GM19468 (cell line): ENCODE measurements at regions not wholly inside any gene's neighbourhood (a gene's known extent, or its start where the extent isn't known, plus 50 kb on each side); places are given as distances from the start of the nearest gene placed in this dataset.

Source experiments
- ATAC-seq: cut with Tn5 transposase; IDR thresholded peaks from one replicate; pipeline ENCODE4 v1.9.1; 2021; ENCODE audit warnings: mild to moderate bottlenecking, moderate library complexity, moderate number of reproducible peaks; ENCODE audit not compliant: unreplicated experiment; ENCODE audit errors: extremely low read depth

DNA sequence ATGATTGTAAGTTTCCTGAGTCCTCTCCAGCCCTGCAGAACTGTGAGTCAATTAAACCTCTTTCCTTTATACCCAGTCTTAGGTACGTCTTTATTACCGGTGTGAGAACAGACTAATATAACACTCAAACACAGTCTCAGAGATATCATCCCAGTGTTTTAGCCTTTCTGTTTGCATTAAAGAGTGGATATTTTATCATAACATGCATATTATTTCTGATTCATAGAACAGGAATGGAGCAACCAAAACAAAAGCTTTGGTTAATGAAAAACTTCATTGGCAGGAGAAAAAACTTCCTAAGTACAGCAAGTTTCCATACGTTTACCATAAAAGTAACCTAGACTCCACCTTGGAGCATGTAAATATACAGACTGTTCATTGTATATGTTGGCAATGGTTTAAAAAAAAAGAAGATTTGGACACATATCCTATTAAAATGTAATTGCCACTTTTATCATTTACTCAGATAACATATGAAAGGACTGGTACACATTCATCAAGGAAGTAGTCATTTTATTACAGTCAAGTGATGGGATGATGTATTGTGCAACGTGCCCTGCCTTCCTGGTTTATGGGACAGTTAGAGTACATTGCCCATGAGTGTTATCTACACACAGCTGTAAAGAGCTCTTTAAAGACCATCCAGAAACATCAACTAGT is 144.8 kb downstream of the ETS2 start:
- no peak for ATAC-seq

- no peak for ATAC-seq
These were observed 143.3 kb downstream of the ETS2 start for GRCh38 chr21:38949070-38949380.

DNA sequence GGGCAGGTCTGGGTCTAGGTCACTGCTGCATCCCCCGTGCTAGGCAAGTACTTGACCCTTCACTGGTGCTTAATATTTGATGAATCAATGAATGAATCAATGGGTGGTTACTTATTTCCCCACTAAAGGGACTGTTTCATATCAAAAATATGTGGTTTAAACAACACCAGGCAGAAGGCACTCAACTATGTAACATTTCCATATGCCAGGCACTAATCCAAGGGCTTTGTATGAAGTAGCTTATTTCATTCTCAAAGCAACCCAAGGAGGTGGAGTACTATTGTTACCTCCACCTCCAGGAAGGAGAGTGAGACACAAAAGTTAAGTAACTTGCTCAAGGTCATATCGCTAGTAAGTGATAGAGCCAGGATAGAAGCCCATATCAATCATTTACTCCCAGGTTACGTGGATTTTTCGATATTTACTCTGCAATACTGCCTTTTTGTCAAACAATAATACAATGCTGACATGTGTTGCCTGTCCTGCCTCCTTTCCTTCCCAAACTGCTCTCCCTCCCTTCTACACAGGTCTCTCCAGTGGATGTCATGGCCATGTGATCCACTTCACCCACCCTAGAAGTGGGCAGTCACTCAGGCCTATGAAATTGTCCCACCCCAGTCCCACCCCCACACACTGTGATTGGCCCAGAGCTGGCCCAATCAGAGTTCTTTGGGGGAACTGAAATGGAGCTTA is 142.8 kb downstream of the ETS2 start:
- ATAC-seq = no peak

GRCh38 chr21:38945545-38946245 is 140.0 kb downstream of the ETS2 start:
- no peak for ATAC-seq

GRCh38 chr21:38944903-38945302 is 139.2 kb downstream of the ETS2 start:
- ATAC-seq = no peak

- no peak for ATAC-seq
These were observed 138.7 kb downstream of the ETS2 start for GRCh38 chr21:38944402-38944801.

- no peak for ATAC-seq
These were observed 137.1 kb downstream of the ETS2 start for GRCh38 chr21:38942748-38943211.

- no peak for ATAC-seq
These were observed 133.0 kb downstream of the ETS2 start for GRCh38 chr21:38938769-38939168.

DNA sequence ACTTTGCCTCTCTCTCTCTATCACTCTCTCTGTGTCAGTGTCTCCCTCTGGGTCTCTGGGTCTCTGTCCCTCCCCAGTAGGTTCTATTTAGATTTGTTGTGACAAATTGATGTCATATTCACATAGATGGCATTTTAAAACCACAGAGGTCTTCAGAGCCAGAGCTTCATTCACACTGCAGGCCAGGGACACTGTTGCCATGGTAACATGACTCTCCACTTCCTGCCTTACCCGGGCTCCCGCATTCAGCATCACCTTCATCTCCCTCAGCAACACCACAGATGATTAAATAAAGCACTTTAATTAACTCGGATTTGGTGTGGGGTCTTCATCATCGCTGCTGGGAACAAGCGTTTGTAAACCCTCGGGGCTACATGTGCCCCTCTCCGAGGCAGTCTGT is 132.6 kb downstream of the ETS2 start:
- no peak for ATAC-seq

DNA sequence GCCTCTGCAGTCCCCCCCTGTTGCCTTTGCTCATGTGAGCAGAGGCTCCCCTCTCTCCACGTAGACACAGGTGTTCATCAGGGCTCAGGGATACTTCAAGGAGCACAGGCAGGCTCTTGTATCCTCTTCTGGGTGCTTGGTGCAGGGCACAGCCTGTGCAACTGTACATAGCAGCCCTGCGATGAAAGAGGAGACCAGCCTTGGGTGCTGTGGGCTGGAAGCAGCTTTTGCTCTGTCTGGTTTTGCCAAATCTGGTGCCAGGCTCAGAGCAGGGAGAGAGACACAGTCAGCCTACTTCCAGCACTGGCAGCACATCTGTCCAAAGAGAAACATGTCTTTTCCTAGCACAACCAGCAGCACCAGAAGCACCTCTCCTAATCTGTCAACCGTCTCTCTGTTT is 132.1 kb downstream of the ETS2 start:
- ATAC-seq = no peak

- no peak for ATAC-seq
These were observed 131.6 kb downstream of the ETS2 start for GRCh38 chr21:38937286-38937790.

GRCh38 chr21:38936240-38936639 is 130.5 kb downstream of the ETS2 start:
- no peak for ATAC-seq

DNA sequence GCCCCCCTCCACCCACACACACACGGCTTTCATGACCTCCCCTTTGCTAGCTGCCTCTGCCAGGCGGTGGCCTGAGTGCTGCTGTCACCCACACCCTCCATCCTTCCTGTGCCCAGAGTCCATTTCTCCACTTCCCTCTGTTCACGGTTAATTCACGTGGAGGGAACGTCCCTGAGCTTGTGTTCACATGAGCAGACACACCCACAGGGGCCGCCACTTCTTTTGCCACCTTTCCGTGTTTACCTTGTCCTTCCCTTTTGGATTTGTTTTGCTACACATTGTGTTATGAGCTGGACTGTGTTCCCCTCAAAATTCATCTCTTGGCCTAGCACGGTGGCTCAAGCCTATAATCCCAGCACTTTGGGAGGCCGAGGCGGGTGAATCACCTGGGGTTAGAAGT is 128.0 kb downstream of the ETS2 start:
- no peak for ATAC-seq

DNA sequence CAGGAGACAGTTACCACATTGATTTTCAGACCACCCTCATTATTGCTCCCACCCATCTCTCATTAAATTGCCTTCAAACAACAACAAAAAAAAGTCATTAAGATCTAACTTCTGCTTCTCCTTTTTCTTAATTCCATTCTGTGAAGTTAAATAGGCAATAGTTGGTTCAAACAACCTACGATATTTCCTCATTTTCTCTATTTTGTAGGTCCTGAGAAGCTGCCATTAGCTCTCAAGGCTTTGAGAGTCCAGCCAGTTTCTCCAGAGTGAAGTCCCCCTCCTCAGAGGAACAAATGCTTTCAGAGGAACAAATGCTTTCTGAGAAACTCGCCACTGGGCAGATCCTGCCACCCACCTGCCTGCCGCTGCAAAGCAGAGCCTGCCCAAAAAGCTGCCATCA is 125.6 kb downstream of the ETS2 start:
- no peak for ATAC-seq

- no peak for ATAC-seq
These were observed 125.1 kb downstream of the ETS2 start for GRCh38 chr21:38930853-38931252.

DNA sequence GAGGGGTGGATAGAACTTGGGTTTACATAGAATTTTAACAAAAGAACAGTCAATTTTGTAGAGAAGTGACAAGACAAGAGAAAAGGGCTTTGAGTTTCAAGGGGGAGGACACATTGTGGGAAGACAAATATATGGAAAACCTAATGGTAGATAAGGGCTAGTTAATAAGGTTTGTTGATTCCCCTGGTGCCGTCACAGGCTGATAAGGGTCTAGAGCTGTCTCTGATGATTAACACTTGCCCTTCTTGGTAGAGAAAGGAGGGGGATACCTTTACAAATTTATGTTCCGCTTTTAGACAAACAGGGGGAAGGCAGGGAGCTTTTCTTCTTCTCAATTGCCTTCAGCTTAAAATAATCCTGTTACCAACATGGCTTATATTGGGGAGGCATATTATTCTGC is 124.3 kb downstream of the ETS2 start:
- no peak for ATAC-seq

DNA sequence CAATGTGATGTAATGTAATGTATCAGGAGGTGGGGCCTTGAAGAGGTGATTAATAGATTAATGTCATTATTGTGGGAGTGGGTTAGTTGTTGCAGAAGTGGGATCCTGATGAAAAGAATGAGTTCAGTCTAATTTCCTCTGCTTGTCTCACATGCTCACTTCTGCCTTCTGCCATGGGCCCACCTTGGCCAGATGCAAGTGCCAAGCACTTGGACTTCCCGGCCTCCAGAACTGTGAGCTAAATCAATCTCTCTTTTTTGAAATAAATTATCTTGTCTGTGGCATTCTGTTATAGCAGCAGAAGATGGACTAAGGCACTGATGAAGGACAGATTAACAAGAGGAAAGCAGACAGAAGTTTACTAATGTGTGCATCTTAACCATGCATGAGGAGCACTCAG is 123.9 kb downstream of the ETS2 start:
- ATAC-seq = no peak

DNA sequence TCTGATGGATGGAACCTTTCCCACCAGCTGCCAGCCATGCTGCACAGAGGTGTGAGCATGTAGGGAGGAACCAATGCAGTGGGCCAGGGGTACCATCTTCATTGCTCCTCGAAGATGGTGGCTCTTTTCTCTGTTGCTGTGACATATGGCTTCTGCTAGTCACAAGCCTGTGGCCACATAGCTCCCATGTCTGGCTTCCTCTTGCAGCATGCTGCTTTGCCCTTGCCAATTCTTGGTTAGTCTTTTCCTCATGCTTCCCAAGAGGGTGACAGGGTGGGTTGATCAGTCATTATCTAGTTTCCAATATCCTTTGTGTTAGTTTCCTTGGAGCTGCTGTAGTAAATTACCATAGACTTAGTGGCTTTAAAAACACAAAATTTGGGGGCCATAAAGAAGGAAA is 123.4 kb downstream of the ETS2 start:
- no peak for ATAC-seq

DNA sequence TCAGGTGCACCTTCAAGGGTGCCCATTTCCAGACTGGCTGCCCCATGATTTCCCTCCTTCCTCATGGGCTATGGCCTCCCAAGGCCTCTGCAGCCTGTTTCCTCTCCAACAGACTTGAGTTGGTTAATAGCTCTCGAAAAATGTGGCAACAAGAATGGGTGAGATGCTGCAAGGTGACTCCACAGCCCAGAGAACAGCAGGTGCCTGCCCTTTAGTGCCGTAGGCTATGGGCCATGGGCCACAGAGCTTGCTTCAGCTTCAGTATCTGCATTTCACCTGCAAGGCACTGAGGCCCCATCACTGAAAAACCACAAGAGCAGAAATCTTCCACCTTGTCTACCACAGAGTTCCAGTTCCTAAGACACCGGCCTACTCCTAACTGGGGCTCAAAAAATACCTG is 122.0 kb downstream of the ETS2 start:
- ATAC-seq = no peak

DNA sequence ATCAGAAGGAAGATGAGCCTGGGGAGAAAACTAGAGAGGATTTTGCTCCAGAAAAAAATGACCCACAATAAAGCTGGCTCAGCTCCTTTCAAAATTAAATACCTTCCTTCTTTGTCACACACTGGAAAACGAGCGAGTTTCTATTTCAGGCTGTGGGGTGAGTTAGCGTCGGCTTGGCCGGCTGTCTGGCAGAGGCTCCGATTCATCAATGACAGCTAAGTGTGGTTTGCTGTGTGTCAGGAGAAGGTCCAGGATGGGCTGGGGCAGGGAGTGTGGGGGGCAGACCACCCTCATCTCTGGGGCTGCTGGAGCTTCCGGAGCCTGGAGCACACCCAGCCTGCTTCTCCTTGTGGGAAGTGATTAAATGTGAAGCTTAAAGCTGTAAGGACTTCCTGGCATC is 120.2 kb downstream of the ETS2 start:
- ATAC-seq = no peak

- no peak for ATAC-seq
These were observed 119.7 kb downstream of the ETS2 start for GRCh38 chr21:38925478-38925877.
